ENCODE measurements at regions not wholly inside any gene's neighbourhood (a gene's known extent, or its start where the extent isn't known, plus 50 kb on each side); places are given as distances from the start of the nearest gene placed in this dataset.

DNA sequence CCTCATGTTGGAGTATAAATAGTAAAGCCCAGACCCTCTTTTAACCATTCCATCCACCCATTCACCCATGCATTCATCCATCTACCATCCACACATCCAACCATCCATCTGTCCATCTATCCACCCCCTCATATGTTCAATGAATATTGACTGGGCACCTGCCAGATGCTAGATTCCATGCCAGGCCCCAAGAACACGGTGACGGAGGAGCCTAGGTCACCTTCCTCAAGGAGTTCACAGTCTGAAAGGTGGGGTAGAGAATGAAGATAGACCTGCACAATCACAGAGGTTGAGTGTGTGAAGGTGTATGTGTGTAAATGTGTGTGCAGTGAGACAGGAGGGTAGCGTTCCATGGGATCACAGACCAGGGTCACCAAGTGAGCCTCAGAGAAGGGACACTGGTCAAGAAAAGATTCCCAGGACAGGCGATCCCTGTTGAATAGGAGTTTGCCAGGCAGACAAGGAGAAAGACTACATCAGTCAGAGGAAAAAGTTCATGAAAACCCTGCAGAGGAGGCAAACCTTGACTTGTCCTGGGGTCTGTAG, 287.2 kb downstream of the CYP26B1 start:
- 33% methylated on average over 4 of the region's 4 CpGs for WGBS (ENCODE audit: low lambda C conversion rate)
- no peaks in the 10 kb centered on the region for H3K4me1 ChIP-seq (ENCODE audit: control insufficient read depth in 1 of 2, insufficient read depth in 2 of 2, low read depth in 1 of 2, low read length in 1 of 2)
- no peaks in the 10 kb centered on the region for H4K20me1 ChIP-seq (ENCODE audit: insufficient read depth)
- TF ChIP-seq RCOR1 (IDR thresholded peaks at IDR 0.05; ENCODE audit: low read length) (no peak), MEF2A (IDR thresholded peaks at IDR 0.05; ENCODE audit: borderline replicate concordance, low read depth) (no peak), GABPA (IDR thresholded peaks at IDR 0.05; ENCODE audit: low read depth) (no peak), ELF1 (IDR thresholded peaks at IDR 0.05) (no peak), FOSL2 (IDR thresholded peaks at IDR 0.05; ENCODE audit: borderline replicate concordance, low read depth) (no peak)
- TF ChIP-seq, protein P1, sequence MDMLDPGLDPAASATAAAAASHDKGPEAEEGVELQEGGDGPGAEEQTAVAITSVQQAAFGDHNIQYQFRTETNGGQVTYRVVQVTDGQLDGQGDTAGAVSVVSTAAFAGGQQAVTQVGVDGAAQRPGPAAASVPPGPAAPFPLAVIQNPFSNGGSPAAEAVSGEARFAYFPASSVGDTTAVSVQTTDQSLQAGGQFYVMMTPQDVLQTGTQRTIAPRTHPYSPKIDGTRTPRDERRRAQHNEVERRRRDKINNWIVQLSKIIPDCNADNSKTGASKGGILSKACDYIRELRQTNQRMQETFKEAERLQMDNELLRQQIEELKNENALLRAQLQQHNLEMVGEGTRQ (IDR thresholded peaks at IDR 0.05; ENCODE audit: borderline replicate concordance, low read depth, low read length): no peak
- TF ChIP-seq, protein P2, sequence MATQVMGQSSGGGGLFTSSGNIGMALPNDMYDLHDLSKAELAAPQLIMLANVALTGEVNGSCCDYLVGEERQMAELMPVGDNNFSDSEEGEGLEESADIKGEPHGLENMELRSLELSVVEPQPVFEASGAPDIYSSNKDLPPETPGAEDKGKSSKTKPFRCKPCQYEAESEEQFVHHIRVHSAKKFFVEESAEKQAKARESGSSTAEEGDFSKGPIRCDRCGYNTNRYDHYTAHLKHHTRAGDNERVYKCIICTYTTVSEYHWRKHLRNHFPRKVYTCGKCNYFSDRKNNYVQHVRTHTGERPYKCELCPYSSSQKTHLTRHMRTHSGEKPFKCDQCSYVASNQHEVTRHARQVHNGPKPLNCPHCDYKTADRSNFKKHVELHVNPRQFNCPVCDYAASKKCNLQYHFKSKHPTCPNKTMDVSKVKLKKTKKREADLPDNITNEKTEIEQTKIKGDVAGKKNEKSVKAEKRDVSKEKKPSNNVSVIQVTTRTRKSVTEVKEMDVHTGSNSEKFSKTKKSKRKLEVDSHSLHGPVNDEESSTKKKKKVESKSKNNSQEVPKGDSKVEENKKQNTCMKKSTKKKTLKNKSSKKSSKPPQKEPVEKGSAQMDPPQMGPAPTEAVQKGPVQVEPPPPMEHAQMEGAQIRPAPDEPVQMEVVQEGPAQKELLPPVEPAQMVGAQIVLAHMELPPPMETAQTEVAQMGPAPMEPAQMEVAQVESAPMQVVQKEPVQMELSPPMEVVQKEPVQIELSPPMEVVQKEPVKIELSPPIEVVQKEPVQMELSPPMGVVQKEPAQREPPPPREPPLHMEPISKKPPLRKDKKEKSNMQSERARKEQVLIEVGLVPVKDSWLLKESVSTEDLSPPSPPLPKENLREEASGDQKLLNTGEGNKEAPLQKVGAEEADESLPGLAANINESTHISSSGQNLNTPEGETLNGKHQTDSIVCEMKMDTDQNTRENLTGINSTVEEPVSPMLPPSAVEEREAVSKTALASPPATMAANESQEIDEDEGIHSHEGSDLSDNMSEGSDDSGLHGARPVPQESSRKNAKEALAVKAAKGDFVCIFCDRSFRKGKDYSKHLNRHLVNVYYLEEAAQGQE (IDR thresholded peaks at IDR 0.05; ENCODE audit: low read depth, low read length): no peak
- TF ChIP-seq, protein P3, sequence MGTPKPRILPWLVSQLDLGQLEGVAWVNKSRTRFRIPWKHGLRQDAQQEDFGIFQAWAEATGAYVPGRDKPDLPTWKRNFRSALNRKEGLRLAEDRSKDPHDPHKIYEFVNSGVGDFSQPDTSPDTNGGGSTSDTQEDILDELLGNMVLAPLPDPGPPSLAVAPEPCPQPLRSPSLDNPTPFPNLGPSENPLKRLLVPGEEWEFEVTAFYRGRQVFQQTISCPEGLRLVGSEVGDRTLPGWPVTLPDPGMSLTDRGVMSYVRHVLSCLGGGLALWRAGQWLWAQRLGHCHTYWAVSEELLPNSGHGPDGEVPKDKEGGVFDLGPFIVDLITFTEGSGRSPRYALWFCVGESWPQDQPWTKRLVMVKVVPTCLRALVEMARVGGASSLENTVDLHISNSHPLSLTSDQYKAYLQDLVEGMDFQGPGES (IDR thresholded peaks at IDR 0.05; ENCODE audit: low read depth, low read length): no peak
- TF ChIP-seq, protein P4, sequence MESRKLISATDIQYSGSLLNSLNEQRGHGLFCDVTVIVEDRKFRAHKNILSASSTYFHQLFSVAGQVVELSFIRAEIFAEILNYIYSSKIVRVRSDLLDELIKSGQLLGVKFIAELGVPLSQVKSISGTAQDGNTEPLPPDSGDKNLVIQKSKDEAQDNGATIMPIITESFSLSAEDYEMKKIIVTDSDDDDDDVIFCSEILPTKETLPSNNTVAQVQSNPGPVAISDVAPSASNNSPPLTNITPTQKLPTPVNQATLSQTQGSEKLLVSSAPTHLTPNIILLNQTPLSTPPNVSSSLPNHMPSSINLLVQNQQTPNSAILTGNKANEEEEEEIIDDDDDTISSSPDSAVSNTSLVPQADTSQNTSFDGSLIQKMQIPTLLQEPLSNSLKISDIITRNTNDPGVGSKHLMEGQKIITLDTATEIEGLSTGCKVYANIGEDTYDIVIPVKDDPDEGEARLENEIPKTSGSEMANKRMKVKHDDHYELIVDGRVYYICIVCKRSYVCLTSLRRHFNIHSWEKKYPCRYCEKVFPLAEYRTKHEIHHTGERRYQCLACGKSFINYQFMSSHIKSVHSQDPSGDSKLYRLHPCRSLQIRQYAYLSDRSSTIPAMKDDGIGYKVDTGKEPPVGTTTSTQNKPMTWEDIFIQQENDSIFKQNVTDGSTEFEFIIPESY (IDR thresholded peaks at IDR 0.05; ENCODE audit: borderline replicate concordance, low read depth): no peak
- H3K4me3 ChIP-seq (ENCODE audit: low read depth in 2 of 2, low read length in 1 of 2): no peak overlapping the region
- H3K9ac ChIP-seq: no peak overlapping the region
- H3K4me2 ChIP-seq: no peak overlapping the region
- no peaks in the 10 kb centered on the region for H3K79me2 ChIP-seq (ENCODE audit: insufficient read depth)
- H3K36me3 ChIP-seq (replicated peaks in 1 of 2; ENCODE audit: control insufficient read depth in 1 of 2, insufficient read depth in 2 of 2, low read length in 1 of 2): no peaks in the 10 kb centered on the region
- no peak overlapping the region for H2AFZ ChIP-seq (ENCODE audit: low read depth)
- no peaks in the 10 kb centered on the region for H3K27me3 ChIP-seq (ENCODE audit: insufficient read depth)
- no peaks in the 10 kb centered on the region for H3K9me3 ChIP-seq
- H3F3A ChIP-seq (replicated peaks; ENCODE audit: insufficient read depth): no peaks in the 10 kb centered on the region
- ChIA-PET CTCF (no interaction called here), POLR2A (no interaction called here)
- H3K27ac ChIP-seq (ENCODE audit: low read depth in 2 of 2, low read length in 1 of 2): no peak overlapping the region
- DNase-seq: no peak
- no peaks in the 10 kb centered on the region for H3K9me2 ChIP-seq

Data from SK-N-SH (cell line).